ENCODE measurements at regions not wholly inside any gene's neighbourhood (a gene's known extent, or its start where the extent isn't known, plus 50 kb on each side); places are given as distances from the start of the nearest gene placed in this dataset.

- H3K79me2 ChIP-seq (ENCODE audit: insufficient read depth, low read length) = no peaks in the 10 kb centered on the region
- no peaks in the 10 kb centered on the region for H3K9me2 ChIP-seq (replicated peaks; ENCODE audit: low read depth, low read length)
- 0 out of 2 replicates have a peak, but pooled peaks cover 4% of the 10 kb centered on the region for H3K9me3 ChIP-seq (ENCODE audit: insufficient read depth, low read depth, low read length)
- H3K4me2 ChIP-seq (ENCODE audit: low read depth, low read length, poor library complexity, severe bottlenecking) = no peak overlapping the region
- H4K20me1 ChIP-seq (ENCODE audit: insufficient read depth, low read length, poor library complexity, severe bottlenecking) = no peaks in the 10 kb centered on the region
- H3K27me3 ChIP-seq (ENCODE audit: insufficient read depth, low read length, poor library complexity, severe bottlenecking) = no peaks in the 10 kb centered on the region
- TF ChIP-seq EZH2phosphoT487 (IDR thresholded peaks at IDR 0.05; ENCODE audit: borderline replicate concordance) = no peak
- no peak for TF ChIP-seq CTCF (conservative IDR thresholded peaks at IDR 0.05; ENCODE audit: low read length)
- no peaks in the 10 kb centered on the region for H3K36me3 ChIP-seq (ENCODE audit: insufficient read depth, low read length)
- no peak overlapping the region for H3K4me3 ChIP-seq (ENCODE audit: low read length, poor library complexity, severe bottlenecking)
- H3F3A ChIP-seq (ENCODE audit: low read depth) = no peaks in the 10 kb centered on the region
- H2AFZ ChIP-seq (ENCODE audit: low read length) = no peak overlapping the region
- peaks cover 3% of the 10 kb centered on the region for H3K4me1 ChIP-seq (ENCODE audit: insufficient read depth, low read length, poor library complexity, severe bottlenecking)
- no peak overlapping the region for H3K9ac ChIP-seq (ENCODE audit: low read depth, low read length, poor library complexity, severe bottlenecking)
Measured at GRCh38 chr15:92520914-92521623, 127.4 kb downstream of the ST8SIA2 start.

- no peaks in the 10 kb centered on the region for H3K79me2 ChIP-seq (ENCODE audit: insufficient read depth, low read length)
- H3K4me3 ChIP-seq (ENCODE audit: low read length, poor library complexity, severe bottlenecking) = no peak overlapping the region
- H3K4me1 ChIP-seq (ENCODE audit: insufficient read depth, low read length, poor library complexity, severe bottlenecking) = peaks cover 3% of the 10 kb centered on the region
- no peak overlapping the region for H3K9ac ChIP-seq (ENCODE audit: low read depth, low read length, poor library complexity, severe bottlenecking)
- no peak overlapping the region for H3K4me2 ChIP-seq (ENCODE audit: low read depth, low read length, poor library complexity, severe bottlenecking)
- no peaks in the 10 kb centered on the region for H3K27me3 ChIP-seq (ENCODE audit: insufficient read depth, low read length, poor library complexity, severe bottlenecking)
- H4K20me1 ChIP-seq (ENCODE audit: insufficient read depth, low read length, poor library complexity, severe bottlenecking) = no peaks in the 10 kb centered on the region
- H3F3A ChIP-seq (ENCODE audit: low read depth) = no peaks in the 10 kb centered on the region
- H3K36me3 ChIP-seq (ENCODE audit: insufficient read depth, low read length) = no peaks in the 10 kb centered on the region
- H3K9me3 ChIP-seq (ENCODE audit: insufficient read depth, low read depth, low read length) = 0 out of 2 replicates have a peak, but pooled peaks cover 4% of the 10 kb centered on the region
- TF ChIP-seq CTCF (conservative IDR thresholded peaks at IDR 0.05; ENCODE audit: low read length) (no peak), EZH2phosphoT487 (IDR thresholded peaks at IDR 0.05; ENCODE audit: borderline replicate concordance) (no peak)
- no peak overlapping the region for H2AFZ ChIP-seq (ENCODE audit: low read length)
- no peaks in the 10 kb centered on the region for H3K9me2 ChIP-seq (replicated peaks; ENCODE audit: low read depth, low read length)
Measured at GRCh38 chr15:92519709-92520108, 126.0 kb downstream of the ST8SIA2 start.

Measured in Loucy (cell line).